Kidney (tissue), 13 donors: ENCODE measurements at regions not wholly inside any gene's neighbourhood (a gene's known extent, or its start where the extent isn't known, plus 50 kb on each side); places are given as distances from the start of the nearest gene placed in this dataset.

Source experiments
- DNase-seq, 5 donors: peaks; one replicate each; pipeline ENCODE4 v3.0.0-alpha.2; 2013 to 2020
- FAIRE-seq: peaks from 2 replicates; lab custom pipeline; 2012; peaks lifted over from hg19 to GRCh38; lab: Jason Lieb, UNC
- H3K27ac ChIP-seq, 2 donors: one replicate each; pipeline ENCODE4 v1.7.0; 2013; ENCODE audit warnings: low read depth in 2 of 2, low read length in 2 of 2, inconsistent platforms in 1 of 2
- H3K27me3 ChIP-seq: one replicate; pipeline ENCODE4 v1.7.1; 2013; ENCODE audit warnings: low read length, inconsistent platforms; ENCODE audit not compliant: control insufficient read depth, insufficient read depth
- H3K36me3 ChIP-seq, 3 donors: one replicate each; pipeline versions ENCODE4 v1.7.0 to v1.7.1; 2013; ENCODE audit warnings: low read length in 3 of 3, control low read depth in 1 of 3, inconsistent platforms in 1 of 3; ENCODE audit not compliant: insufficient read depth in 3 of 3, control insufficient read depth in 2 of 3
- H3K4me1 ChIP-seq, 3 donors: one replicate each; pipeline versions ENCODE4 v1.7.0 to v1.7.1; 2013; ENCODE audit warnings: low read length in 3 of 3, inconsistent platforms in 1 of 3, low read depth in 1 of 3; ENCODE audit not compliant: control insufficient read depth in 2 of 3, insufficient read depth in 2 of 3
- H3K4me3 ChIP-seq, 3 donors: one replicate each; pipeline versions ENCODE4 v1.7.0 to v1.8.1; 2013; ENCODE audit warnings: low read length in 3 of 3, control low read depth in 1 of 3, inconsistent platforms in 1 of 3
- H3K9ac ChIP-seq, 3 donors: one replicate each; pipeline versions ENCODE4 v1.7.0 to v1.7.1; 2013; ENCODE audit warnings: low read length in 3 of 3, control low read depth in 1 of 3, inconsistent platforms in 1 of 3
- H3K9me3 ChIP-seq, 3 donors: one replicate each; pipeline versions ENCODE4 v1.7.0 to v1.7.1; 2013; ENCODE audit warnings: low read length in 3 of 3, control low read depth in 1 of 3, inconsistent platforms in 1 of 3; ENCODE audit not compliant: control insufficient read depth in 2 of 3, insufficient read depth in 1 of 3
- CTCF ChIP-seq: IDR thresholded peaks from 3 replicates; pipeline ENCODE4 v1.5.1; 2012; ENCODE audit warnings: mild to moderate bottlenecking, moderate library complexity, borderline replicate concordance; ENCODE audit not compliant: insufficient read depth; ENCODE audit errors: extremely low read depth
- intact Hi-C: fragments of 100-400 bp; cut with DNase I; formaldehyde crosslinking; loops from one replicate; pipeline ENCODE4 v1.11.1; 2022
- donor health status: control.
- donor health status: control.
- donor health status: control.
- donor health status: control.
- donor health status: control.
- donor health status: DM: yes; HTN: yes; CAD: no.
- donor health status: Normal renal cell carcinoma (clear cell type).

GRCh38 chr1:157292809-157293564, 154.8 kb upstream of the ETV3 start:
- TF ChIP-seq CTCF: no peak
- Histone ChIP-seq H3K27me3 (no peaks in the 10 kb centered on the region), H3K4me3 (no peak overlapping the region), H3K9me3 (no peaks in the 10 kb centered on the region), H3K9ac (no peak overlapping the region), H3K36me3 (no peaks in the 10 kb centered on the region), H3K4me1 (no peaks in the 10 kb centered on the region), H3K27ac (no peak overlapping the region)
- FAIRE-seq: no peak
- intact Hi-C loops: no loop called here
- DNase-seq: no peak

- no peak for DNase-seq
- FAIRE-seq: no peak
- no peaks in the 10 kb centered on the region for H3K36me3 ChIP-seq
These were observed 154.1 kb upstream of the ETV3 start for GRCh38 chr1:157292302-157292701.

GRCh38 chr1:157291083-157291482, 152.9 kb upstream of the ETV3 start:
- H3K27ac ChIP-seq: no peak overlapping the region
- no peaks in the 10 kb centered on the region for H3K4me1 ChIP-seq
- H3K27me3 ChIP-seq: no peaks in the 10 kb centered on the region
- DNase-seq (no peak), FAIRE-seq (no peak)
- TF ChIP-seq CTCF: no peak
- intact Hi-C loops: no loop called here
- no peaks in the 10 kb centered on the region for H3K36me3 ChIP-seq
- H3K9ac ChIP-seq: no peak overlapping the region
- no peak overlapping the region for H3K4me3 ChIP-seq
- H3K9me3 ChIP-seq: no peaks in the 10 kb centered on the region

More at GRCh38 chr1:157292302-157292701, 154.1 kb upstream of the ETV3 start:
- no peaks in the 10 kb centered on the region for H3K9me3 ChIP-seq
- TF ChIP-seq CTCF: no peak
- H3K27me3 ChIP-seq: no peaks in the 10 kb centered on the region
- H3K4me1 ChIP-seq: no peaks in the 10 kb centered on the region
- no peak overlapping the region for H3K4me3 ChIP-seq
- H3K27ac ChIP-seq: no peak overlapping the region
- intact Hi-C loops: no loop called here
- H3K9ac ChIP-seq: no peak overlapping the region
